K562 (cell line): ENCODE measurements at regions not wholly inside any gene's neighbourhood (a gene's known extent, or its start where the extent isn't known, plus 50 kb on each side); places are given as distances from the start of the nearest gene placed in this dataset.

Experiments used
- CXXC5 ChIP-seq: fragments of 250-450 bp; sonication (Bioruptor Pico); IDR thresholded peaks from 2 replicates; pipeline ENCODE4 v1.8.0; 2022; ENCODE audit warnings: inconsistent platforms, mild to moderate bottlenecking, moderate library complexity
- EHMT2 ChIP-seq: fragments of 450-650 bp; IDR thresholded peaks from 2 replicates; pipeline ENCODE4 v1.6.1; 2018; ENCODE audit warnings: antibody characterized with exemption
- FOXA3 ChIP-seq, 2 experiments: fragments of 450-650 bp in 1 of 2; sonication (generic) in 1 of 2; formaldehyde crosslinking; IDR thresholded peaks in 1 of 2; conservative IDR thresholded peaks in 1 of 2; 2 replicates each; pipeline versions ENCODE4 v1.4.0 to v1.8.0; 2020 to 2022; ENCODE audit warnings: mild to moderate bottlenecking in 2 of 2, missing genetic modification reagents in 1 of 2
- FOXJ2 ChIP-seq: fragments of 200-800 bp; sonication (Bioruptor generic); IDR thresholded peaks from 2 replicates; pipeline ENCODE4 v1.6.1; 2016; ENCODE audit warnings: missing genetic modification characterization, missing compliant biosample characterization
- HDGF ChIP-seq: fragments of 450-650 bp; IDR thresholded peaks from 2 replicates; pipeline ENCODE4 v1.6.1; 2016
- ILF3 ChIP-seq: fragments of 450-650 bp; IDR thresholded peaks from 2 replicates; pipeline ENCODE4 v1.6.1; 2018; ENCODE audit warnings: antibody characterized with exemption, mild to moderate bottlenecking, moderate library complexity, borderline replicate concordance
- KLF10 ChIP-seq: fragments of 250-450 bp; sonication (Bioruptor Pico); IDR thresholded peaks from 2 replicates; pipeline ENCODE4 v1.6.1; 2021; ENCODE audit warnings: matching md5 sums
- MCM2 ChIP-seq: fragments of 450-650 bp; IDR thresholded peaks from 2 replicates; pipeline ENCODE4 v1.6.1; 2017; ENCODE audit warnings: low read depth, mild to moderate bottlenecking
- MIER1 ChIP-seq: fragments of 450-650 bp; IDR thresholded peaks from 2 replicates; pipeline ENCODE4 v1.6.1; 2016; ENCODE audit warnings: antibody characterized with exemption, mild to moderate bottlenecking, low read depth
- MTA1 ChIP-seq: fragments of 450-650 bp; IDR thresholded peaks from 2 replicates; pipeline ENCODE4 v1.6.1; 2017; ENCODE audit warnings: borderline replicate concordance
- NFRKB ChIP-seq: fragments of 450-650 bp; IDR thresholded peaks from 2 replicates; pipeline ENCODE4 v1.6.1; 2016; ENCODE audit warnings: low read depth
- PRMT5 ChIP-seq: sonication (generic); formaldehyde crosslinking; IDR thresholded peaks from 2 replicates; pipeline ENCODE4 v1.5.0; 2020; ENCODE audit warnings: missing genetic modification reagents
- RBM39 ChIP-seq: fragments of 200-400 bp; formaldehyde crosslinking; optimal IDR thresholded peaks from 2 replicates; pipeline ENCODE3; 2018; ENCODE audit warnings: low read depth, low read length
- RHOXF2B ChIP-seq: fragments of 250-450 bp; sonication (Bioruptor Pico); conservative IDR thresholded peaks from 2 replicates; pipeline ENCODE4 v1.5.1; 2021
- SETDB1 ChIP-seq: IDR thresholded peaks from one replicate; pipeline ENCODE4 v1.6.1; 2012; ENCODE audit warnings: low read length, control low read depth, inconsistent platforms
- SIN3A ChIP-seq, 2 experiments: fragments of 150-350 bp in 1 of 2; IDR thresholded peaks; 2 replicates each; pipeline ENCODE4 v1.6.1; 2011 to 2016; ENCODE audit warnings: borderline replicate concordance in 2 of 2, low read depth in 2 of 2, low read length in 2 of 2, mild to moderate bottlenecking in 2 of 2, moderate library complexity in 2 of 2; ENCODE audit not compliant: control insufficient read depth in 1 of 2
- SIRT6 ChIP-seq: IDR thresholded peaks from one replicate; pipeline ENCODE4 v1.6.1; 2012; ENCODE audit warnings: low read depth, mild to moderate bottlenecking, control low read depth, inconsistent platforms, low read length, moderate library complexity
- SP1 ChIP-seq: sonication (generic); formaldehyde crosslinking; IDR thresholded peaks from 2 replicates; pipeline ENCODE4 v1.8.1; 2022; ENCODE audit warnings: mild to moderate bottlenecking, missing genetic modification reagents
- TCF7 ChIP-seq: sonication (generic); IDR thresholded peaks from 2 replicates; pipeline ENCODE4 v1.6.1; 2016; ENCODE audit warnings: antibody characterized with exemption, borderline replicate concordance
- TRIM24 ChIP-seq, 2 experiments: fragments of 450-650 bp; IDR thresholded peaks; 2 replicates each; pipeline ENCODE4 v1.6.1; 2016
- YBX1 ChIP-seq: fragments of 450-650 bp; IDR thresholded peaks from 2 replicates; pipeline ENCODE4 v1.7.1; 2016; ENCODE audit warnings: mild to moderate bottlenecking
- ZC3H8 ChIP-seq: fragments of 450-650 bp; IDR thresholded peaks from 2 replicates; pipeline ENCODE4 v1.6.1; 2017
- ZNF175 ChIP-seq: fragments of 200-800 bp; sonication (Bioruptor generic); IDR thresholded peaks from 2 replicates; pipeline ENCODE4 v1.6.1; 2016; ENCODE audit warnings: low read depth, mild to moderate bottlenecking, missing genetic modification characterization, missing compliant biosample characterization
- ZNF316 ChIP-seq: fragments of 450-650 bp; IDR thresholded peaks from 2 replicates; pipeline ENCODE4 v1.6.1; 2016
- ZNF57 ChIP-seq: fragments of 450-650 bp; formaldehyde crosslinking; IDR thresholded peaks from 2 replicates; pipeline ENCODE4 v1.4.0; 2020; ENCODE audit warnings: mild to moderate bottlenecking, moderate library complexity
- ZNF583 ChIP-seq: fragments of 250-450 bp; sonication (Bioruptor Pico); IDR thresholded peaks from 2 replicates; pipeline ENCODE4 v1.4.0; 2020
- ZNF780A ChIP-seq: fragments of 250-450 bp; sonication (Bioruptor Pico); IDR thresholded peaks from 2 replicates; pipeline ENCODE4 v1.5.0; 2021; ENCODE audit warnings: mild to moderate bottlenecking
- ZSCAN29 ChIP-seq: fragments of 450-650 bp; IDR thresholded peaks from 2 replicates; pipeline ENCODE4 v1.6.1; 2017
- TF ChIP-seq, protein P1 (sequence below): sonication (generic); formaldehyde crosslinking; IDR thresholded peaks from 2 replicates; pipeline ENCODE4 v1.8.1; 2023; ENCODE audit warnings: mild to moderate bottlenecking, missing genetic modification reagents
- TF ChIP-seq, protein P2 (sequence below): IDR thresholded peaks from 2 replicates; pipeline ENCODE4 v1.6.1; 2011; ENCODE audit warnings: borderline replicate concordance, low read depth, mild to moderate bottlenecking, moderate library complexity, low read length; ENCODE audit not compliant: insufficient read depth, poor library complexity, severe bottlenecking

DNA sequence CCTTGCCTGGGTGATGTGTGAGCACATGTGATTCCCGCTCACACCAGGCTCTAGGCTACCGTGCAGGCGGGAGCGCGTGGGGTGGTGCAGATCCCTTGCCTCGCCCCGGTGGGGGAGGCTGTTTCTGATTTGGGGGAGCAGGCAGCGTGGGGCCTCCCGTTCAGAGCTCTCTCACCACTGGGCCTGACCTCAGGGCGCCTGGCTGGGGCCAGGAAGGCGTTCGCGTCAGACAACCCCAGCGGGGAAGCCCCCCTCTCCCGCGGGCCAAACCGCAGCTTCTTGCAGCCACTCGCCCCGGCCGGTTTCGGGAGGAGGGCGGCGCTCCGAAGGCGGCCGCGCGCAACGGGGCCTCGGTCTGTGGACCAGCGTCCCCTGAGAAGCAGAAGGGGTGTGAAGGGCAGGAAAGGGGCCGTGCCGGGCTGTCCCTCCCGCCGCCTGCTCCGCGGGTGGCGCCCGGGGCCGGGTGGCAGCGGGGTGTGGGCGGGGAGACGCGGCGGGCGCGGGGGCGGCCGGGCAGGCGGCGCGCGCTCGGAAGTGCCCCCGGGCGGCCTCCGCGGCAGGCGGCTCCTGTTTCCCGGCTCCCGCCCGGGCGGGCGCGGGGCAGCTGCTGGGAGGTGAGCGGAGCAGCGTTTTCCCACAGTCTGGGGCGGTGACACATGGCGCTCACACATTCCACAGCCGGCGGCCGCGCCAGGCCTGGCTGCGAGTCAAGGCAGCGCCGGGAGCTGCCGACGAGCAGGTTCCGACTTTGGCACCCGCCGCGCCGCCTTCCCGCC is 65.1 kb upstream of the HES1 start (continued):
- TF ChIP-seq MCM2 = no peak
- TF ChIP-seq ZNF316 = no peak
- TF ChIP-seq, protein P1, sequence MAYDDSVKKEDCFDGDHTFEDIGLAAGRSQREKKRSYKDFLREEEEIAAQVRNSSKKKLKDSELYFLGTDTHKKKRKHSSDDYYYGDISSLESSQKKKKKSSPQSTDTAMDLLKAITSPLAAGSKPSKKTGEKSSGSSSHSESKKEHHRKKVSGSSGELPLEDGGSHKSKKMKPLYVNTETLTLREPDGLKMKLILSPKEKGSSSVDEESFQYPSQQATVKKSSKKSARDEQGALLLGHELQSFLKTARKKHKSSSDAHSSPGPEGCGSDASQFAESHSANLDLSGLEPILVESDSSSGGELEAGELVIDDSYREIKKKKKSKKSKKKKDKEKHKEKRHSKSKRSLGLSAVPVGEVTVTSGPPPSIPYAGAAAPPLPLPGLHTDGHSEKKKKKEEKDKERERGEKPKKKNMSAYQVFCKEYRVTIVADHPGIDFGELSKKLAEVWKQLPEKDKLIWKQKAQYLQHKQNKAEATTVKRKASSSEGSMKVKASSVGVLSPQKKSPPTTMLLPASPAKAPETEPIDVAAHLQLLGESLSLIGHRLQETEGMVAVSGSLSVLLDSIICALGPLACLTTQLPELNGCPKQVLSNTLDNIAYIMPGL (CRISPR knock-in tag) = no peak
- TF ChIP-seq SIRT6 = no peak
- TF ChIP-seq TCF7 = no peak
- no peak for TF ChIP-seq PRMT5 (CRISPR knock-in tag)
- no peak for TF ChIP-seq SETDB1
- peak; percentile 81; the same call in 1 of the 2 replicates for TF ChIP-seq ZNF57 (CRISPR knock-in tag)
- TF ChIP-seq, protein P2, sequence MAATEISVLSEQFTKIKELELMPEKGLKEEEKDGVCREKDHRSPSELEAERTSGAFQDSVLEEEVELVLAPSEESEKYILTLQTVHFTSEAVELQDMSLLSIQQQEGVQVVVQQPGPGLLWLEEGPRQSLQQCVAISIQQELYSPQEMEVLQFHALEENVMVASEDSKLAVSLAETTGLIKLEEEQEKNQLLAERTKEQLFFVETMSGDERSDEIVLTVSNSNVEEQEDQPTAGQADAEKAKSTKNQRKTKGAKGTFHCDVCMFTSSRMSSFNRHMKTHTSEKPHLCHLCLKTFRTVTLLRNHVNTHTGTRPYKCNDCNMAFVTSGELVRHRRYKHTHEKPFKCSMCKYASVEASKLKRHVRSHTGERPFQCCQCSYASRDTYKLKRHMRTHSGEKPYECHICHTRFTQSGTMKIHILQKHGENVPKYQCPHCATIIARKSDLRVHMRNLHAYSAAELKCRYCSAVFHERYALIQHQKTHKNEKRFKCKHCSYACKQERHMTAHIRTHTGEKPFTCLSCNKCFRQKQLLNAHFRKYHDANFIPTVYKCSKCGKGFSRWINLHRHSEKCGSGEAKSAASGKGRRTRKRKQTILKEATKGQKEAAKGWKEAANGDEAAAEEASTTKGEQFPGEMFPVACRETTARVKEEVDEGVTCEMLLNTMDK = no peak
- TF ChIP-seq SP1 (CRISPR knock-in tag) = no peak
- TF ChIP-seq MIER1 = no peak
- no peak for TF ChIP-seq ZNF780A (CRISPR knock-in tag)
- TF ChIP-seq KLF10 = no peak
- TF ChIP-seq MTA1 = no peak
- TF ChIP-seq YBX1 = no peak
- no peak for TF ChIP-seq SIN3A (IDR thresholded peaks at IDR 0.05; ENCODE audit: borderline replicate concordance in 2 of 2, control insufficient read depth in 1 of 2, low read depth in 2 of 2, low read length in 2 of 2)
- no peak for TF ChIP-seq ZSCAN29
- TF ChIP-seq ZNF583 (CRISPR knock-in tag) = peak; percentile 61
- peak; percentile 62 for TF ChIP-seq CXXC5 (CRISPR knock-in tag)
- no peak for TF ChIP-seq ILF3
- TF ChIP-seq NFRKB = peak; percentile 48; the same call in 1 of the 2 replicates
- no peak for TF ChIP-seq FOXA3 (CRISPR knock-in tag; conservative IDR thresholded peaks at IDR 0.05 in 1 of 2, IDR thresholded peaks at IDR 0.05 in 1 of 2)
- TF ChIP-seq ZNF175 (CRISPR knock-in tag) = no peak; the same call in 1 of the 2 replicates
- TF ChIP-seq EHMT2 = no peak
- no peak for TF ChIP-seq TRIM24 (IDR thresholded peaks at IDR 0.05)
- no peak for TF ChIP-seq ZC3H8
- TF ChIP-seq RHOXF2B (CRISPR knock-in tag) = no peak
- no peak for TF ChIP-seq FOXJ2 (tag)
- no peak for TF ChIP-seq HDGF
- no peak for TF ChIP-seq RBM39
